EL (cell line): ENCODE measurements at regions not wholly inside any gene's neighbourhood (a gene's known extent, or its start where the extent isn't known, plus 50 kb on each side); places are given as distances from the start of the nearest gene placed in this dataset.
"Not testable (repeated sequence)": the region's sequence is repeated elsewhere in the genome, so short reads cannot be mapped to it uniquely, and the experiment has no call there.

ENCODE experiments used
- DNase-seq: peaks from one replicate; pipeline ENCODE4 v3.0.0-alpha.2; 2016

DNA sequence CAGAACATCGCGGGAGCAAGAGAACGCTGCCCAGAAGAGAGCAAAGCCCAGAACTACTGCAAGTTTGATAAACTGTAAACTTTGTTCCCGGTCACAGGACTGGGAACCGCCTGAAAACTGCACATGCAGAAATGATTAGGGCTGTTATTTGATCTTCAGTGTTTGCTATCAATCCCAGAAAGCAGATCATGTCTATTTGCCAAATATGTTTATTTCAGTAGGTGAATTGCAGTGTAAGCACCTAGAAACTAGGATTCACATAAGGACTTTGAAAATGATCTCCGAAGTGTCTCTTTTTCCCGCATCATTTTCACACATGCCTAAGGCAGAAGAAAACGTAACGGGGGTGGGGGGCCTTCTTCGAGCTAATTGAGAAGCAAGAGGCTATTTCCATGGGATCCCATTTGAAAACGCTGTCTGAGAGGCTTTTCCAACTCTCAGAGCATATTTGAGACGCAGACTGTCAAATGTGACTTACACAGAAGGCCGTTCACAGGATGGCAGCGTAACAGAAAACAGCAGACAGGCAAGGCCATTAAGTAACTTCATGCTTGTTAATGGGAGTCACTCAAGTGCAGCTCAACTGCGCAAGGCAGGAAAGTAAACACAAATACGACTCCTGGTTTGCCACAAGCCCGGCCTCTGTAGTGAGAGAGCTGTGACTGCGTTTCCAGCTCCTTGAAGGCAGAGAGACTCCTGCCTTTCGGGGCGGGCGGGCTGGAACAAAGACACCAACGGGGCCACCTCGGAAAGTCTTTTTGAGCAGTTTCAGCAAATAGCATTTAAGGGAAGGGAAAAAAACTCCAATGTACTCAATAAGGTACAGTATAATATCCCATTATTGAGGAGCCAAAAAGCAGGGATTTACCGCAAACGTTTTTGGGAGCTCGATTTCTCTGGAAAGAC lies 144.7 kb upstream of the ZNF217 start:
- DNase-seq, result peak; percentile 85

DNA sequence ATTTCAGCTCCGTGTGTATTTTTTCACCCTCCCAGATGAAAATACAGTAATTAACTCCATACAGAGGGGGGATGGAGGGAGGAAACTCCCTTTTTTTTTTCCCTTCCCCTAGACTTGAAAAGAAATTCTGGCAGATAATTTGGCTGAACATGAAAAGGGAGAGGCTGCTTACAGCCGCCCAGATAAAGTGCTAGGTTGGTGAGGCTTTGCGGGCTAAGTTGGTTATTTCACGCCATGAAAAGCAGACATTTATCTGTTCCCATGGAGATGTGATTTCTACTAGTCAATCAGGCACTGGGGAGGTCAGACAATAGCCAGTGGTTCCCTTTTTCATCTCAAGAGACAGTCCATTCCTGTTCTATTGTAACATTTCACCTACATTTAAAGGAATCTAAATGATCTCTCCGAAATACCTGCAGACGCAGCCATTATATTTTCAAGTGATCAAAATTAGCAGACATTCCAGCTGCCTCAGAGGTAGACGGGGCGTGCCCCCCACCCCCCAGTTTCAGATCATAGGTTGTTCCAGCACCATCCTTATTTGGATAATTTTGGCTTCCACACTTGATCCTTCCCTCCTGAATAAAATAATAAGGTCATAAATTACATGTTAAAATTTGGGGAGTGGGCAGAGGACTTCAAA lies 143.9 kb upstream of the ZNF217 start:
- DNase-seq, result no peak

DNA sequence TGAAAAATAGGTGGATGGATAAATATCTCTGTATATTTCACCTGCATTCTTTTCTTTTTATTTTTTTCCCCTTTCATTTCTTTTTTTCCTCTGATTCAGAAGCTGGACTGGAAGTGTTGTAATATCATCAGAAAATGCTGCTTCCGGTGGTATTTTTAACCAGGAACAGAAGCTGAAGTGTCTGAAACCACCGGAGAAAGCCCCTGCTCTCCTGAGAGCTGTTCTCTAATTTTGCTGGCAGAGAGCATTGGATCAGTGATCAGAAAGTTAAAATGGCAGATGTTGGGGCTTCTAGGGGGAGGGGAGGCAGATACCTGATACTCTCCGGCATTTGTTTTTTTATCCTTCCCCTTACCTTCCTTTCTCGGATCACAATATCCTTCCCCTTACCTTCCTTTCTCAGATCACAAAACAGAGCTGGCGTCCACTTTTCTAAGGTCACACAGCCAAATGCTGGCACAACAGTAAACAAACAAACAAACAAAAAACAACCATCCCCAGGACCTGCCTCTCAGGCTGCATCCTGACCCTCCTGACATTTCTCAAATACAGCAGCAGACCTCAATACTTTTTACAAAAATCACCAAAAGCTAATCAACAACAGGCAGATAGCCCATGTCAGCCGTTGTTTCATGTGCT lies 143.2 kb upstream of the ZNF217 start:
- DNase-seq, result peak; percentile 41

DNA sequence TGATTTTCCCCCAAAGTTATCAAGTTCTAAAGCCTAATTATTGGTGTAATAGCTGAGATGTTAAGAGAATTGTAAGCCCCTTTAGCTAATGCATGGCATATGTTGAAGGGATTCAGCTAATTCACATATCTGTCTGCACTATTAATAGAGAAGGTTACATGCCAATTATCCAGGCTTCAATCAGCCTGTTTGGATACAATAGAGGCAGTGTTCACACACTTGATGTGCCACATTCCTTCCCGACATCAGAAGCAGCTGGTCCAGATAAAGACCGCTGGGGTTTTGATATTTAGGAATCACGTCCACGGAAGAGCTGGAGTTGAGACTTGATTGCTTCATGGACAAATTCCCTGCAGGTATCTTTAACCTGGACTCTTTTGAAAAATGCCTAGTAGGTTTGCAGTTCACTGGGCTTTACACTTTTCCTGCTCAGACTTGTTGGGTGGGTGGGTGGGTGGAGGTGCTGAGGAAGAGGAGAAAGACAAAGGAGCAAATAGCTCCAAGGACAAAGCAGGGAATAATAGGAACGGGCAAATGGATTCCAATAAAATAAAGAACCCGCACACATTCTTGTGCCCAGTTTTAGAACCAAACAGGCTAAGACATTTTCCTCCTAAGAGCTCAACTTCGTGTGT lies 142.6 kb upstream of the ZNF217 start:
- no peak for DNase-seq

DNA sequence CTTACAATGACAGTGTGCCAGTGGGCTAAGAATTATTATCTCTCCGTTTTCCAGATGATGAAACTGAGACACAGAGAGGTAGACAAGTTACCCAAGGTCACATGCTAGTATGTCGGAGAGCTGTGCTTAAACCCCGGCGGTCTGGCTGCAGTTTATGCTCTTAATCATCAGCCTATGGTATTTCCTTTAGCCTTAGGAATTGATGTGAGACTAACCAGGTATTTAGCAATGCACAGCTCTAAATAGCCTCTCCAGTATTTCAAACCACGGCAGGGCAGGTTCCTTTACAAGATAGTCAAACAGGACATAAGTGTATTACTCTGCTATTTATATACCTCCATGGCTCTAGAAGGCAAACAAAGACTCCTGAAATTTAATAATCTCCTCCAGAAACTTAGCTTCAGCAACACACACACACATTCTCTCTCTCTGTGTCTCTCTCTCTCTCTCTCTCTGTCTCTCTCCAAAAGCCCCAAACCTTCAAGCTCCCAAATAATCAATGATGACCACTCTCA lies 142.0 kb upstream of the ZNF217 start:
- peak; percentile 92 for DNase-seq

DNA sequence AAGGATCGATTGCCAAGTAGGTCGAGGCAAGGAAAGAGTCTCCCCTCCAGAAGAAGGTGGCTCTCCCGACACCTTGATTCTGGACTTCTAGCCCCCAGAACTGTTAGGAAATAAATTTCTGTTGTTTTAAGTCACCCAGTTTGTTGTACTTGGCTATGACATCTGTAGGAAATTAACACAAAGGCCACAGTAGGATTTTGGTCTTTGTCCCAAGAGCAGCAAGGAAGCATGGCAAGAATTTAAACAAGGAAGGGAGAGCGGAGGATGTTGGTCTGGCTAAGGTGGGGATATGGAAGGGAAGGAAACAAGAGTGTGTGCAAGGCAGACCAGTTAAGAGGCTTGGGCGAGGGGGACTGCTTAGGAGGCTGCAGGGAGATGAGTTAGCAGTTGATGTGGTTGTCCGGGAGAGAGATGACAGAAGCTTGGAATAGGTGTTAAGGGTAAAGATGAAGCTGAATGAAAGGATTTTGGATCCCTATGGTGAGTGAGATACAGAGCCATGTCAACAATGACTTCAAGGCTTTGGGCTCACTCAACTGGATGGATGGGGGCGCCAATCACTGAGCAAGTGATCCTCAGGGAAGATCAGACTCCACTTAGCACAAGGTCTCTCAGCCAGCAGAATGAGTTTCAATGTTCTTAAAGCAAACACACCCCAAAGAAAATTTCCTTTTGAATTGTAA lies 140.5 kb upstream of the ZNF217 start:
- DNase-seq, result no peak

DNA sequence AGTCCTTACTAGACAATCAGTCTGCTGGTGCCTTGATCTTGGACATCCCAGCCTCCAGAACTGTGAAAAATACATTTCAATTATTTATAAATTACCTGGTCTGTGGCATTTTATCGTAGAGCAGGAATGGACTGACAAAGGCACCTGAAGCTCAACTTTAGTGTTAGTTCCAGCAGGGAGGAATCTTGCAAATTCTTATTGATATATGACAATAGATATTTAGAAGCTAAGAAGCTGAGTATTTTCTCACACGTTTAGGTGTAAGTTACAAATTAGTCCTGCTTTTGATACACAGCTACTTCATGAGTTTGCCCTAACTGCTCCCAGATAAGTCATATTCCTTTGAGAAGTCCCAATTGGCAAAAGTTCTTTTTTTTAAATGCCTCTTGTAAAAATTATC lies 138.0 kb upstream of the ZNF217 start:
- no peak for DNase-seq

DNA sequence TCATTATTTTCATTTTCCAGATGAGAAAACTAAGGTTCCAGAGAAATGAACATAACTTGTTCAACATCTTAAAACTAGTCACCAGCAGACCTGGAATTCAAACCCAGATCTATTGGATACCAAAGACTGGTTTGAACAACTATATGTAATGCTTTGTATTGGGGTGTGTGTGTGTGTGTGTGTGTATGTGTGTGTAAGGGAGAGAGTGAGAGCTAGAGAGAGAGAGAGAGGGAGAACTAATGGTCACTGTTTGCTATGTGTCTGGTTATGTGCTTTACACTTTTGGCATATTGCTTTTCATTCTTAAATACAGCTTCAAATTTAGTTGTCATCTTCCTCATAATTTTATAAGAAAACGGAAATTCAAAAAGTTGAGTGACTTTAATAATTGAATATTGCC lies 134.7 kb upstream of the ZNF217 start:
- DNase-seq, result no peak

DNA sequence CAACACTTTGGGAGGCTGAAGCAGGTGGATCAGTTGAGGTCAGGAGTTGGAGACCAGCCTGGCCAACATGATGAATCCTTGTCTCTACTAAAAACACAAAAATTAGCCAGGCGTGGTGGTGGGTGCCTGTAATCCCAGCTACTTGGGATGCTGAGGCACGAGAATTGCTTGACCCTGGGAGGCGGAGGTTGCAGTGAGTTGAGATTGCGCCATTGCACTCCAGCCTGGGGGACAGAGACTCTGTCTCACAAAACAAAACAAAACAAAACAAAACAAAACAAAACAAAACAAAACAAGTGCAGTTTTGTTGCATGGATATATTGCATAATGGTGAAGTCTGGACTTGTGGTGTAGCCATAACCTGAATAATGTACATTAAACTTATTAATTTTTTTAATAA lies 133.6 kb upstream of the ZNF217 start:
- not testable (repeated sequence) for DNase-seq

DNA sequence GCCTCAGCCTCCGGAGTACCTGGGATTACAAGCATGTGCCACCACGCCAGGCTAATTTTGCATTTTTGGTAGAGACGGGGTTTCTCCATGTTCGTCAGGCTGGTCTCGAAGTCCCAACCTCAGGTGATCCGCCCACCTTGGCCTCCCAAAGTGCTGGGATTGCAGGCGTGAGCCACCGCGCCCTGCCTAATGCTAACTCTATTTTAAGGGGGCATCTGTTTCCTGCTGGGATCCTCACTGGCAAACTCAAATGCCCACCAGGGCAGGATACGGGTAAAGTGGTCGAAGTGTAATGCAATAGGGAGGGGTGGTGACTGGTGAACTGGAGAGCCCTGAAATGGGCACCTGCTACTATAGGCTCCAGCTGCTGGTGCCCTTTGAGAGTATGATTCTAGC lies 131.9 kb upstream of the ZNF217 start:
- no peak for DNase-seq

DNA sequence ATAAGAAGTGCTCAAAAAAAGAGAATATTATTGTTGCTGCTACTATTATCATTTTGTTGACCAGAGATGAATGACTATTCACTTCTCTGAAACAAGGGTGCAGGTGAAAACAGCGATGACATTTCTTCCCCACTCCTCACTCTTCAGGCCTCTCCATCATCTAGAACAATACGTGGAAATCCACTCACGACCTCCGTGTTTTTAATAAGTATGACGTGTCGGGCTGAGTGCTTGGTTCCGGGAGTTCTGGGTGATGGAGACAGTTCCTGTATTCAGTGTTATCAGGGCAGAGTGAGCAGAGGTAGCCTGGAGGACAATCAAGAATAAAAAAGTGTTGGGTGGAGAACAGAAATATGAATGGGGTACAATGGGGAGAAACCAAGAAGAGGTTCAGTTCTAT lies 130.0 kb upstream of the ZNF217 start:
- DNase-seq, result no peak

DNA sequence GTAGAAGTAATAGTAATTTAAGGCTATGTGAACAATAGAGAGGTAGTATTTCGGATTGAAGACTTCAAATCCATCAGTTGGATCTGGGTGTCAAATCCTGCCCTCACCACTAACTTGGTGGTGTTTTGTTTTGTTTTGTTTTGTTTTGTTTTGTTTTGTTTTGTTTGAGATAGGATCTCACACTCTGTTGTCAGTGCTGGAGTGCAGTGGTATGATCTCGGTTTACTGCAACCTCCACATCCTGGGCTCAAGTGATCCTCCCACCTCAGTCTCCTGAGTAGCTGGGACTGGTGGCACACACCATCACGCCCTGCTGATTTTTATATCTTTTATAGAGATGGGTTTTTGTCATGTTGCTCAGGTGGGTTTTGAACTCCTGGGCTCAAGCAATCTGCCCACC lies 129.4 kb upstream of the ZNF217 start:
- no peak for DNase-seq

DNA sequence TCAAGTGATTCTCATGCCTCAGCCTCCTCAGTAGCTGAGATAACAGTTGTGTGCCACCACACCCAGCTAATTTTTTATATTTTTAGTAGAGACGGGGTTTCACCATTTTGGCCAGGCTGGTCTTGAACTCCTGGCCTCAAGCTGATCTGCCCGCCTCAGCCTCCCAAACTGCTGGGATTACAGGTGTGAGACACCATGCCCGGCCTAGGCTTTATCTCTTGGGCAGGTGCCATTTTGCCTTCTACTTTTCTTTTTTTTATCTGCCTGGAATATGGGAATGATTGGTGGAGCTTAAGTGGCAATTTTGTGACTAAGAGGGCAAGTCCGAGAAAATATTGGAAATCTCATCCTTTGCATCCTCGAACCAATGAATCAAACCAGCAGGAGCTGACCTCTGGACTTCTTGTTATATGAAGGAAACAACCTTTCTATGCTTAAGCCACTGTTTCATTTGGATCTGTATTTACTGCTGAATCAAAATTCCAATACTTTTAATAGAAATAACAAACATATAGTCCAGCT lies 128.9 kb upstream of the ZNF217 start:
- no peak for DNase-seq

DNA sequence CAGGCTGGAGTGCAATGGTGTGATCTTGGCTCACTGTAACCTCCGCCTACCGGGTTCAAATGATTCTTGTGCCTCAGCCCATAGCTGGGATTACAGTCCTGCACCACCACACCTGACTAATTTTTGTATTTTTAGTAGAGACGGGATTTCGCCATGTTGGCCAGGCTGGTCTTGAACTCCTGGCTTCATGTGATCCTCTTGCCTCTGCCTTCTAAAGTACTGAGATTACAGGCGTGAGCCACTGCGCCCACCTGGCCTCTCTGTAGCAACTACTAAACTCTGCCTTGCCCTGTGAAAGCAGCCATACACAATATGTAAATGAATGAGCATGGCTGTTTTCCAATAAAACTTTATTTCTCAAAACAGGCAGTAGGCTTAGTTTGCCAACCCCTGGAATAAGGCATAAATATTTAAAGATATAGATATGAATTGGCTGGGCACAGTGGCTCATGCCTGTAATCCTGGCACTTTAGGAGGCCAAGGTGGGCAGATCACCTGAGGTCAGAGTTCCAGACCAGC lies 127.9 kb upstream of the ZNF217 start:
- DNase-seq, result not testable (repeated sequence)

DNA sequence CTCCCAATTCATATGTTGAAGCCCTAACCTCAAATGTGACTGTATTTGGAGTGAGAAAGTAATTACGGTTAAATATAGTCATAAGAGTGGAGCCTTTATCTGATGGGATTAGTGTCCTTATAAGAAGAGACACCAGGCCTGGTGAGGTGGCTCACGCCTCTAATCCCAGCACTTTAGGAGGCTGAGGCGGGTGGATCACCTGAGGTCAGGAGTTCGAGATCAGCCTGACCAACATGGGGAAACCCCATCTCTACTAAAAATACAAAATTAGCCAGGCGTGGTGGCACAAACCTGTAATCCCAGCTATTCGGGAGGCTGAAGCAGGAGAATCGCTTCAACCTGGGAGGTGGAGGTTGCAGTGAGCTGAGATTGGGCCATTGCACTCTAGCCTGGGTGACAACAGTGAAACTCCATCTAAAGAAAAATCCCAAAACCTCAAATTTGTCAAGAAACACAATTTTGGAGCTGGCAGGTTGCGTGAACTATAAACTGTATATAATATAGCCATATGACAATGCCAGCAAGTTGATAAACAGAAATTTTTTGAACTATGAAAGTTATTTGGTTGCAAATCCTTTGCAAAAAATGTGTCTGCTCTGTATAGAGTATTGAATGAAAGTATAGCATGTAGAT lies 125.6 kb upstream of the ZNF217 start:
- not testable (repeated sequence) for DNase-seq

DNA sequence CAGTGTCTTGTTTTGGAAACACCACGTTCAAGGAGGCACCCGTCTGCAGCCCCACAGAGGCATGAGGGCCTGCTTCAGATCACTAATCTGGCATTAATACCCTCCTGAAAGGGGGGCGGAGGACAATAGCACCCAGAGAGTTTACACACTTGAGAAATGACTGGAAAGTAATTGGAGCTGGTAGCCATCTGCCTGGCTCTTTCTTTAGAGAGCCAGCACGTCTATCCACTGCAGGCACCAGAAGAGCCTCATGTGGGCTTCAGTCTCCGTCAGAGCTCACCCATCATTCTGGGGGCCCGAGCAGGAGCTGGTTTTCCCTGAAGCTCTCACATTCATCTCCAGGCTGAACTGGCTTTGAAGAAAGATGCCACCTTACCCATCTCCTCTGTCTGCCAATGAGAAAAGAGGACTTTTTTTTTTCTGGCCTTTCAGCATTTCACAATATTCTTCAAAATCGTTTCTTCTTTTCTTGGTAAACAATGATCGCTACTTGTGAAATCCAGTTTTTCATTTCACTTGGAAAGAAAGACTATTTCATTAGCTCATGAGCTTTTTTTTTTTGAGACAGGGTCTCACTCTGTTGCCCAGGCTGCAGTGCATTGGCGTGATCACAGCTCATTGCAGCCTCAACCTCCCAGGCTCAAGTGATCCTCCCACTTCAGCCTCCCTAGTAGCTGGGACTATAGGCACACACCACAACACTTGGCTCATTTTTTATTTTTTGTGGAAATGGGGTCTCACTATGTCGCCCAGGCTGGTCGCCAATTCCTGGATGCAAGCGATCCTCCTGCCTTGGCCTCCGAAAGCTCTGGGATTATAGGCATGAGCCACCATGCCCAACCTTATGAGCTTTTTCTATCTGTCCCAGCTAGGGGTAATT lies 124.7 kb upstream of the ZNF217 start:
- no peak for DNase-seq

DNA sequence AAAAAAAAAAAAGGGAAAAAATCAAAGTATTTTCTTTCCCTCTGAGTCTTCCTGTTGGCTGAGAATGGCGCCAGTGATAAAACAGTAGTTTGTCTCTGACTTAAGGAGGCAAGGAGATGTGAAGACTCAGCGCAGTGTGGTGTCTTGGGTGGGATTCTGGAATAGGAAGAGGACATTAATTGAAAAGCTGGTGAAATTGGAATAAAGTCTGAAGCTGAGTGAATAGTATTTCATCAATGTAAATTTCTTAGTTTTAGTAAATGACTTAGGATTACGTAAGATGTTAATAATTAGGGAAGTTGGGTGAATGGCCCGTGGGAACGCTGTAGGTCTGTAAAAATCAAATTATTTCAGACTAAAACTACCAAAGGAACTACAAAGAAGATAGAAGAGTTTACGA lies 122.8 kb upstream of the ZNF217 start:
- DNase-seq, result no peak

DNA sequence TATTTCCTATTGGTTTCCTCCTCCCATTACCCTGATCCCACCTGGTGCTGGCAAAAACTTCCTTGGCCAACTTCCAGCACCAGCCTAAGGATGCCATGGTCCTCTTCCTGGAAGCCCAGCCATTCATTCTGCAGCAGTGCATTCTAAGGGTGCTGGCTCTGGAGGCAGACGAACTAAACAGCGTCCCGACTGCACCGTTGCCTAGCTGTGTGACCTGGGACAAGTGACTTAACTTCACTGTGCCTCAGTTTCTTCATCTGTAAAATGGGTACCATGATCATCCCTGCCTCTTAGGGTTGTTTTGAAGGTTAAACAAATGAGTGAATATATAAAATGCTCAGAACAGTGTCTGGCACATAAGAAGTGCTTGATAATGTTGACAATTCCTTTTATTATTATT lies 120.9 kb upstream of the ZNF217 start:
- no peak for DNase-seq

DNA sequence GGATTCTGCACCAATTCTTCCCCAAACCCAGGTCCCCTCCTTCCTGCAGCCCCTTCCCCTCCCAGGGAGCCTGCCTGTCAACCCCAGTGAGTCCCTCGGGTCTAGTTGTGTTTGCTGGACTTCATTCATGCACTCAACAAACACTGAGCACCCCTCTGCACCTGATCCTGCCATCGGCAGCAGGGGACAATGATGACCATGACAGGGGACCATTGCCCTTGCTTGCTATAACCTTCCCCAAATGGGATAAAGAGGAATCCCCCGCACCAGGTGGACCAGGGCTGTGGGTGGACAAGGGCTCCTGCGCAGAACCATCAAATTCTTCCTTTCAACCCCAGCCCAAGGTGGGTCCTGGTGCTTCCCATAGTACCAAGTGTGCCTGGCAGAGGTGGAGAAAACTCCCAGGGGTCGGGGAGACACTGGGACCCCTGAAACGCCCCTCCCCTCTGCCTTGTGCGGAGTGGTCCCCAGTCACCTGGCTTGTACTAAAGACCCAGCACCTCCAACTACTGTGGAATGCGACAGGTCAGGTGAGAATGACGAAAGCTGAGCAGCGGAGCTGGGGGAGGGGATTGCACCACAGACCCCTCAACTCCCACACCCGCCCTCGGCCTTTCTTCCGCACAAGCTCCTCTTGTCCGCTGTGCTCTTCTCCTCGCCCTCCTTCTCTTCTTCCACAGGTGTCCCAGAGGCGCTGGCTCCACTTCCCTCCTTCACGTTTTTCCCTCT lies 119.9 kb upstream of the ZNF217 start:
- DNase-seq, result no peak
